ENCODE measurements at regions not wholly inside any gene's neighbourhood (a gene's known extent, or its start where the extent isn't known, plus 50 kb on each side); places are given as distances from the start of the nearest gene placed in this dataset.

DNA sequence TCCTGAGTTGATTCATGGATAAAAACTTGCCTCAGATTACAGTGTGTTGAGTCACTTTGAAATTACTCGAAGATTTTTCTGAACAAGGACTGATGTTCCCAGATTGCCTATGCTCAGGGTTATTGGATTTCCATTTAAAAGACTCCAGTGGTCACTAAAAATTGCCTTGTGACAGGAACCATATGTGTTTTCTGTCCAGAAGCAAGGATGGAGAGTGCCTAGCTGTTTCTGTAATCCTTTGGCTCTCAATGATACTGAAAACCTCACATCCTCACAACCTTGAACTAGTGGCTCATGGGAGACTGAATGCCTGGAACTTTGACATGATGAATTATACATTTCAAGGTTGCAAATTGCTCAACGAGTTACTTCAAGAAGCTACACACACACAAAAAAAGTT, 1271.8 kb downstream of the BRINP3 start:
- TF ChIP-seq, protein P1, sequence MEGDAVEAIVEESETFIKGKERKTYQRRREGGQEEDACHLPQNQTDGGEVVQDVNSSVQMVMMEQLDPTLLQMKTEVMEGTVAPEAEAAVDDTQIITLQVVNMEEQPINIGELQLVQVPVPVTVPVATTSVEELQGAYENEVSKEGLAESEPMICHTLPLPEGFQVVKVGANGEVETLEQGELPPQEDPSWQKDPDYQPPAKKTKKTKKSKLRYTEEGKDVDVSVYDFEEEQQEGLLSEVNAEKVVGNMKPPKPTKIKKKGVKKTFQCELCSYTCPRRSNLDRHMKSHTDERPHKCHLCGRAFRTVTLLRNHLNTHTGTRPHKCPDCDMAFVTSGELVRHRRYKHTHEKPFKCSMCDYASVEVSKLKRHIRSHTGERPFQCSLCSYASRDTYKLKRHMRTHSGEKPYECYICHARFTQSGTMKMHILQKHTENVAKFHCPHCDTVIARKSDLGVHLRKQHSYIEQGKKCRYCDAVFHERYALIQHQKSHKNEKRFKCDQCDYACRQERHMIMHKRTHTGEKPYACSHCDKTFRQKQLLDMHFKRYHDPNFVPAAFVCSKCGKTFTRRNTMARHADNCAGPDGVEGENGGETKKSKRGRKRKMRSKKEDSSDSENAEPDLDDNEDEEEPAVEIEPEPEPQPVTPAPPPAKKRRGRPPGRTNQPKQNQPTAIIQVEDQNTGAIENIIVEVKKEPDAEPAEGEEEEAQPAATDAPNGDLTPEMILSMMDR (IDR thresholded peaks at IDR 0.05; ENCODE audit: low read depth, low read length), result no peak
- no peak for TF ChIP-seq EZH2phosphoT487 (IDR thresholded peaks at IDR 0.05; ENCODE audit: low read depth)
- Histone ChIP-seq H3K27ac (ENCODE audit: low read length) (no peak overlapping the region), H3K79me2 (ENCODE audit: low read length) (no peaks in the 10 kb centered on the region), H3K4me3 (ENCODE audit: low read length) (no peak overlapping the region), H4K20me1 (ENCODE audit: insufficient read depth, low read length) (no peaks in the 10 kb centered on the region), H3K9ac (ENCODE audit: low read length) (no peak overlapping the region), H3K9me3 (ENCODE audit: insufficient read depth, low read length) (no peaks in the 10 kb centered on the region), H3K4me2 (ENCODE audit: low read length) (no peak overlapping the region), H2AFZ (ENCODE audit: low read depth, low read length) (no peak overlapping the region), H3K4me1 (ENCODE audit: low read length) (no peaks in the 10 kb centered on the region), H3K27me3 (ENCODE audit: low read depth, low read length) (no peaks in the 10 kb centered on the region), H3K36me3 (replicated peaks; ENCODE audit: low read depth, low read length) (no peaks in the 10 kb centered on the region)

DNA sequence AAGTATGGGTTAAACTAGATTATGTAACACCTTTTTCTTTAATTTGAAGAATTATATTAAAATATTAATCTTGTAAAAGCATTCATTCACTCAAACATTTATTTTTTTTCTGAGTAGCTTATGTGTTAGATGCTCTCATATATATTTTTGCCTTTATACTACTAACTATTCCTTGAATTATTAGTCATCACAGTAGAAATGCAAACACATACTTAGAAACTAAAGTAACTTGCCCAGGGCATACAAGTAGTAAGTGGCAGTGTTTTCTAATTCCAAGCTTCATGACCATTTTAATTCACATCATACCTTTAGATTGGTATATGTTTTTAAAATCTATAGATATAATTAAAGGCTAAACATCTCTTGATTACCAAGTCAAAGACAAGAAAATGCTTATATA, 1271.0 kb downstream of the BRINP3 start:
- Histone ChIP-seq H3K36me3 (replicated peaks; ENCODE audit: low read depth, low read length) (no peaks in the 10 kb centered on the region), H4K20me1 (ENCODE audit: insufficient read depth, low read length) (no peaks in the 10 kb centered on the region), H3K9ac (ENCODE audit: low read length) (no peak overlapping the region), H3K79me2 (ENCODE audit: low read length) (no peaks in the 10 kb centered on the region), H2AFZ (ENCODE audit: low read depth, low read length) (no peak overlapping the region), H3K4me1 (ENCODE audit: low read length) (no peaks in the 10 kb centered on the region), H3K27ac (ENCODE audit: low read length) (no peak overlapping the region), H3K9me3 (ENCODE audit: insufficient read depth, low read length) (no peaks in the 10 kb centered on the region), H3K4me3 (ENCODE audit: low read length) (no peak overlapping the region), H3K27me3 (ENCODE audit: low read depth, low read length) (no peaks in the 10 kb centered on the region), H3K4me2 (ENCODE audit: low read length) (no peak overlapping the region)
- no peak for TF ChIP-seq EZH2phosphoT487 (IDR thresholded peaks at IDR 0.05; ENCODE audit: low read depth)
- TF ChIP-seq, protein P1 (IDR thresholded peaks at IDR 0.05; ENCODE audit: low read depth, low read length), result no peak

DNA sequence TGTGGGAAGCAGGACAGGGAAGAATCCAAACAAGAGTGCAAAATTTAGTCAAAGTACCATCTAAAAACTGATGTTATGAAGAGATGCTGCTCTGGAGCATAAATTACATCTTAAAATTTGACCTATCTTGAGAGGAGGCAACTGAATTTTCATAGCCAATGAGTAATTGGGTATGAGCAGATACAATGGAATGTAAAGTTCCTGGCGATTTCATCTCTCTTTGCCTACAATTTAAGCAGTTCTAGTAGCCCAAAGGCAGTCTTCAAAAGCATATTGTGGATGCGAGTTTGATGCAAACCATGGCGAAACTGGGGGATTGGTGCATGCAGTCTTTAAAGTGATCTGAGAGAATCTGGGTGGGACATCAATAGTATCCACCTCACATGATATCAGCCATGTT, 1265.9 kb downstream of the BRINP3 start:
- no peak overlapping the region for H3K9ac ChIP-seq (ENCODE audit: low read length)
- H4K20me1 ChIP-seq (ENCODE audit: insufficient read depth, low read length), result no peaks in the 10 kb centered on the region
- H3K9me3 ChIP-seq (ENCODE audit: insufficient read depth, low read length), result no peaks in the 10 kb centered on the region
- no peaks in the 10 kb centered on the region for H3K4me1 ChIP-seq (ENCODE audit: low read length)
- no peaks in the 10 kb centered on the region for H3K36me3 ChIP-seq (replicated peaks; ENCODE audit: low read depth, low read length)
- H3K4me3 ChIP-seq (ENCODE audit: low read length), result no peak overlapping the region
- no peak overlapping the region for H3K4me2 ChIP-seq (ENCODE audit: low read length)
- H3K79me2 ChIP-seq (ENCODE audit: low read length), result no peaks in the 10 kb centered on the region
- H3K27me3 ChIP-seq (ENCODE audit: low read depth, low read length), result no peaks in the 10 kb centered on the region
- TF ChIP-seq, protein P1 (IDR thresholded peaks at IDR 0.05; ENCODE audit: low read depth, low read length), result no peak
- TF ChIP-seq EZH2phosphoT487 (IDR thresholded peaks at IDR 0.05; ENCODE audit: low read depth), result no peak
- H3K27ac ChIP-seq (ENCODE audit: low read length), result no peak overlapping the region
- H2AFZ ChIP-seq (ENCODE audit: low read depth, low read length), result no peak overlapping the region

DNA sequence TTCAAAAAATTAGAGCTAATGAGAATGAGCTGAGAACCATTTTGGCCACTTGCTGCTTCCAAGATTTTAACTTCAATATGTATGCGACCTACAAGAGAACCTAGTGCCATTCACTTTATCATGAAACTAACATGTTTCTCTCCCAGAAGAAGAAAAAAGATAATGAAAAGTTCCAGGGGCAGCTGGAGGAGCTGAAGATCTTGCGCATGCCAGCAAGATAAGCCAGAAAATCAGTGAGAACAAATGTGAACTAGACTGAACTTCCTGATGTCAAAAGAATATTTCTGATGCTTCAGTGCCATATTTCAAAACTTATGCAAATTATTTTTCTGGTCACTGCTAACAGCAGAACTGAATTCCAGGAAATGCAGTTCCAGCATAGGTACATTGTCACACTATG, 1265.1 kb downstream of the BRINP3 start:
- H3K4me2 ChIP-seq (ENCODE audit: low read length), result no peak overlapping the region
- H3K9ac ChIP-seq (ENCODE audit: low read length), result no peak overlapping the region
- H3K4me3 ChIP-seq (ENCODE audit: low read length), result no peak overlapping the region
- no peak overlapping the region for H3K27ac ChIP-seq (ENCODE audit: low read length)
- H3K36me3 ChIP-seq (replicated peaks; ENCODE audit: low read depth, low read length), result no peaks in the 10 kb centered on the region
- no peaks in the 10 kb centered on the region for H3K9me3 ChIP-seq (ENCODE audit: insufficient read depth, low read length)
- H4K20me1 ChIP-seq (ENCODE audit: insufficient read depth, low read length), result no peaks in the 10 kb centered on the region
- TF ChIP-seq EZH2phosphoT487 (IDR thresholded peaks at IDR 0.05; ENCODE audit: low read depth), result no peak
- TF ChIP-seq, protein P1 (IDR thresholded peaks at IDR 0.05; ENCODE audit: low read depth, low read length), result no peak
- H2AFZ ChIP-seq (ENCODE audit: low read depth, low read length), result no peak overlapping the region
- no peaks in the 10 kb centered on the region for H3K4me1 ChIP-seq (ENCODE audit: low read length)
- H3K27me3 ChIP-seq (ENCODE audit: low read depth, low read length), result no peaks in the 10 kb centered on the region
- no peaks in the 10 kb centered on the region for H3K79me2 ChIP-seq (ENCODE audit: low read length)

All from OCI-LY3 (cell line).